GM19328 (cell line): ENCODE measurements at regions not wholly inside any gene's neighbourhood (a gene's known extent, or its start where the extent isn't known, plus 50 kb on each side); places are given as distances from the start of the nearest gene placed in this dataset.

Experiments used
- ATAC-seq: cut with Tn5 transposase; IDR thresholded peaks from one replicate; pipeline ENCODE4 v1.9.1; 2021; ENCODE audit warnings: mild to moderate bottlenecking, moderate library complexity; ENCODE audit not compliant: unreplicated experiment

DNA sequence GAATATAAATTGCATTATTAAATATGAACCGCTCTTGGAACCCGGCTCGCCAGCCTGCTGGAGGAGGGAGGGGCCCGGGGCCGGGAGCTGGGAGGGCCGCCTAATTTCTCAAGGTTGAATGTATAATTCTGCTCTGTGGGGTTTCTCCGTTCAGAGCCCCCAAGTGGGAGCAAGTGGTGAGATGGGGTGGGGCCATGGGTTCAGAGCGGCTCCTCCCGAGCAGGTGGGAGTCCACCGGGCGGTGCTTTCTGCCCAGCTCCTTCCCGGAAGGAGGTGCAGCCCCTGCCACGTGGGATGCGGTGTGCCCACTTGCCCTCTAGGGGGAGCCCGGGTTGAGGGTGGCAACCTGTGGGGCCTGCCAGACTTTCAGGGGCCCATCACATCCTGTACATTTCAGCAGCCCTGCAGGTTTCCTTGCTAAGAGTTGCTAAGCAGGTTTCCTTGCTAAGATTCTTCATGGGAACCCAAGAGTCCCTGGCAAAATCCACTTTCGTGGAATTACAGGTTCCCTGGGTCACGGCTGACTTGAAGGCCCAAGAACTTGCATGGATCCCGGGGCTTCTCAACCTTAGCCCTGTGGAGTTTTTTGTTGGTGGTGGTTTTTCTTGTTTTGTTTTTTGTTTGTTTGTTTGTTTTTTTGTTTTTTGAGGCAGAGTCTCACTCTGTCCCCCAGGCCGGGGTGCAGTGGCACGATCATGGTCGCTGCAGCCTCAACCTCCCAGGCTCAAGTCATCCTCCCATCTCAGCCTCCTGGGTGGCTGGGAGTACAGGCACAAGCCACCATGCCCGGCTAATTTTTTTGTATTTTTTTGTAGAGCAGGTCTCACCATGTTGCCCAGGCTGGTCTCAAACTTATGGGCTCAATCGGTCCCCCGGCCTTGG, 196.7 kb upstream of the GSE1 start:
- ATAC-seq, result no peak

DNA sequence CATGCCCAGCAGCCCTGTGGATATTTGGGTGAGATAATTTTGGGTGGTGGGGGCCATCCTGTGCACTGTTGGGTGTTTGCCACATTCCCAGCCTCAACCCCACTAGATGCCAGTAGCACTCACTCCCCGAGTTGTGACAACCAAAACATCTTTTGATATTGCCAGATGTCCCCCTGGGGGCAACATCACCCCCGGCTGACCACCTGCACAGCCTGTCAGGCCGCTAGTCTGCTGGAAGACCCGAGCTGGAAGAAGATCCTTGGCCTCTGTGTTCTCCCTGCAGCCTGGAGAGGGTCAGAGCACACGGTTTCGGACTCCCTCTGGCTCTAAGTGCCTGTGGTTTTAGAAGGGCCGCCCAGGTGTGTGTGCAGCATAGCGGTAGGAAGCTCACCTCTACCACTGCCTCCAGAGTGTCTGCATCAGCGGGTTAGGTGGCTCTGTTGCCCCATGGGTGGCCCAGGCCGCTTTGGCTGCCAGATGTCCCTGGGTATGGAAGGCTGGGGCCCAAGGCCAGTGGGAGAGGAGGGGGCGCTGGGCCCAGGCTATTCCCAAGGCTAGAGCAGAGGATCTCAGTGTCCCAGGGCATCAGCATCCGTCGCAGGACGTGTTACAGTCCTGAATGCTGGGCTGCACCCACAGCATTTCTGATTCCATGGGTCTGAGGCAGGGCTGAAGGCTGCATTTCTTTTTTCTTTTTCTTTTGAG, 195.8 kb upstream of the GSE1 start:
- no peak for ATAC-seq

DNA sequence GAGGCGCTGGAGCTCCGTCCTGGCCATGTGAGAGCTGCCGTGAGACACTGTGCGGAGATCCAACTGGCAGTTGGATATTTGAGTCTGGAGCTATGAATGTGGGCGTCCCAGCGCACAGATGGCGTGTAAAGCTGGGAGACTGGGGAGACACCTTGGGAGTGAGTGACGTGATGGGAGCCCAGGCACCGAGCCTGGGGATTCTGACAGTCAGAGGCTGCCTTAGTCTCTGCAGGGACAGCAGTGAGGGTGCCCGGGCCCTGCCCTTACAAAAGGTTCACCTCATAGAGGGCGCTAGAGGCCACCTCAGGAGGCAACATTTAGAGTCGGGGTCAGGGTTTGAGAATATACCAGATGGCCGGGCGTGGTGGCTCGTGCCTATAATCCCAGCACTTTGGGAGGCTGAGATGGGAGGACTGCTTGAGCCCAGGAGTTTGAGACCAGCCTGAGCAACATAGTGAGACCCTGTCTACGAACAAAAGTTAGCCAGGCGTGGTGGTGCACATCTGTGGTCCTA, 194.1 kb upstream of the GSE1 start:
- ATAC-seq, result no peak

DNA sequence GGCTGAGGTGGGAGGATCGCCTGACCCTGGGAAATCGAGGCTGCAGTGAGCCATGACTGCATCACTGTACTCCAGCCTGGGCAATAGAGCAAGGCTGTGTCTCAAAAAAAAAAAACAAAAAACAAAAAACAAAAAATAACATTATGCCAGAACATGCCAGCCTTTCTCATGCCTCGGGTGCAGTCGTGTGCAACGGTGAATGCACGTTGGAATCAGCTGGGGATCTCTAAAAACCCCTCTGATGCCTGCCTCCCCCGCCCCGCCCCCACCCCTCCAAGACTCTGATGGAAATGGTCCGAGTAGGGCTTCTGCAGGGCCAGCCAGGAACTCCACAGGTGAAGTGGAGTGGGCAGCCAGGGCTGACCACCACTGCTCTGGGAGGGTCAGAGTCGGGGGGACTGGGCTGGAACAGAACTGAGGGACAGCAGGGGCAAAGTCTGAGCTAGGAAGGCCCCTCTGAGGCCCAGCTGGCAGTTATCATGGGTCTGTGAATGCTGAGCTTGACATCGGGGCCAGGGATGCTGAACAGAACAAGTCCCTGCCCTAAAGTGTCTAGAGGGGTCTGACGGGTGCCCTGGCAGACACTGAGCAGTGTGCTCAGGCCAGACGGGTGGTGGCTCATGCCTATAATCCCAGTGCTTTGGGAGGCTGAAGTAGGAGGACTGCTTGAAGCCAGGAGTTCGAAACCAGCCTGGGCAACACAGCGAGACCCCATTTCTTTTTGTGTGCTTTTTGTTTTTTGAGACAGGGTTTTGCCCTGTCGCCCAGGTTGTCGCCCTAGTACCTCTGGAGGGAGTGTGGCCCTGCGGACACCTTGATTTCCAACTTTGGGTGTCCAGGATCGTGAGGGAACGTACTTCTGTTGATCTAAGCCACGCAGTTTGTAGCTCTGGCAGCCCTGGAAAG, 193.4 kb upstream of the GSE1 start:
- no peak for ATAC-seq

- ATAC-seq, result no peak
Observed at GRCh38 chr16:85420501-85421337, 192.4 kb upstream of the GSE1 start.

DNA sequence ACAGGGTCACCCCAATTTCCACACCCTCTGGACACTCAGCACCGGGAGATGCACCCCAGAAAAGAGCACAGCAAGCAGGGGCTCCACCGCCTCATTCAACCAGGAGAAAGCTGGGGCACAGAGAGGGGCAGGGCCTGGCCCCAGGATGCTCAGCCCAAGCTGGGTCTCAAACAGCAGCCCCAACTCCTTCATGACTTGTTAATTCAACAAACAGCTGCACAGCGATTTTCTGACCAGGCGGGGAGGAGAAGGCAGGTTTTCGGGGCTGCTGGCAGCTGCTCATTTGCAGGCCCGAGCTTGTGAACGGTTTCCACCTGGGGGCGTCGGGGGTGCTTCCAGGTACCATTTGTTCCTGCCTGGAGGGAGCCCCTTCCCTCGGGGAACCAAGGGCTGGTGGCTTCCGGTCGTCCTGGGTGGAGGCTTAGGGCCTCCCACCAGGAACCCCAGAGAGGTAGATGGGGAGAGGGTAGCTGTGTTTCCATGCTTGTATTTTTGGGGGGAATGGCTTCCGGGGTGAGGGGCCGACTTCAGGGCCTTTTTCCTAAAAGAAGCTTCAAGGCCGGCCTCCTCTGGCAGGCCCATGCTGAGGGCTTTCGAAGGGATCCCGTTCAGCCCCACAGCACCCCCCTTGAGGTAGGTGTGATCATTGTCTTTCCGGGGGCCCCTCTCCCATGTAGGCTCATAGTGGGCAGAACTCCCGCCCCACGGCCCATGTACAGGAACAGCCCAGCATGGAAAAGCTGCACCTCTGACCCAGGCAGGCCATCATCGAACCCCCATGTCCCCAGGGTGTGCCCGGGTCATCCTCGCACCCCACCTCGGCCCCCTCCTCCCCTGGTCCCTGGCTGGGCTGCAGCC, 191.6 kb upstream of the GSE1 start:
- ATAC-seq, result no peak

DNA sequence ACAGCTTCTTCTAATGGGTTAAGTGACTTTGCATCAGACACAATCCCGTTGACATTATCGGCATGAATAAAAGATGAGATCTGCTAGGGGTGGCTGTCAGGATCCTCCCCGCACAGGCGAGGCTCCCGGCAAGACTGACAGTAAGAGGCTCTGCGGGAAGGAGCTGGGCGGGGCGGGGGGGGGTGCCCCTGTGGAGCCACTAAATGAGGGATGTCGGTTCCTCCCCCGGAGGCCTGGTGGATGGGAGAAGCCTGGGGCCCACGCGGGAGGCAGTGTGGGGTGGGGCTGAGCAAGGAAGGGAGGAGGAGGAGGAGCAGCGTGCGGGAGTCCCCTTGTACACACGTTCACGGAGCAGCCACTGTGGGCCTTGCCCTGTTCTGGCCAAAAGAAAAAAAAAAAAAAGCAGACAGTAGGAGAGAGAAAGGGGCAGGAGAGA, 190.9 kb upstream of the GSE1 start:
- no peak for ATAC-seq

DNA sequence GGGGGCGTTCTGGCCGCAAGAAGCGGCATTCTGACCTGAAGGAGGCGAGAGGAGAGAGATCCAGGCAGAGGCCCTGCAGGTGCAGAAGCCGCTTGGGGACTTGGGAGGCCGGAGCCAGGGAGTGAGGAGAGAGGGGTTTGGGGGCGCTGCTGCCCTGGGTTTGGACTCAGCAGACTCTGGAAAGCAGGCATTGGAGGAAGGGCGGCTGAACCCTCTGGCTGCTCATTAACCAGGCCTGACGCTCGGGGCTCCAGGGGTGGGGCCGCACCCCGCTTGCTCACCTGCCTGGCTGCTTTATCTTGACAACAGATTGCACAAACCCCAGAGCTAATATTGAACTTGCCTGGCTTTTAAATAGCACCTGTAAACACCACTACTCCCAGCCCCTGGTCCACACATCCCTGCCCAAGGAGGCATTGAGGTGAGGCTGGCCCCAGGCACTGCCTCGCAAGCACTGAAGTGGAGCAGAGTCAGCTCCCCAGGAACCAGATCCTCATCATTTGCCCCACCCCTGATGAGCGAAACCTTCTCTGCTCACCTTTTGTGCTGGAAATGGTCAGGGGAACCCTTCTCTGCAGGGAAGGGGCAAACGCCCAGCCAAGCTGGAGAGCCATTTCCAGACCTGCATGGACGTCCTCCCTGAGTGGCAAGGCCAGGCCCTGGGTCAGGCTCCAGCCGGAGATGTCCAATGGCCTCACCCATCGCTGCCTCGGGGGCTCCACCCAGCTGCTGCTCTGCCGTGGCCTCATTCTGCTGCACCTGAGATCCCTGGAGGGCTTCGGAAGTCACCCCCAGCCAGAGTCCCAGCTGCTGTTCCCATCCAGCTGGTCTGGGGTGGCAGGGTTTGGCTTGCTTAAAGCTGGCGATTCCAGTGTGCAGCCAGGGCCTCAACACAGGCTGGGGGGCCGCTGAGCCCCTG, 190.2 kb upstream of the GSE1 start:
- no peak for ATAC-seq

DNA sequence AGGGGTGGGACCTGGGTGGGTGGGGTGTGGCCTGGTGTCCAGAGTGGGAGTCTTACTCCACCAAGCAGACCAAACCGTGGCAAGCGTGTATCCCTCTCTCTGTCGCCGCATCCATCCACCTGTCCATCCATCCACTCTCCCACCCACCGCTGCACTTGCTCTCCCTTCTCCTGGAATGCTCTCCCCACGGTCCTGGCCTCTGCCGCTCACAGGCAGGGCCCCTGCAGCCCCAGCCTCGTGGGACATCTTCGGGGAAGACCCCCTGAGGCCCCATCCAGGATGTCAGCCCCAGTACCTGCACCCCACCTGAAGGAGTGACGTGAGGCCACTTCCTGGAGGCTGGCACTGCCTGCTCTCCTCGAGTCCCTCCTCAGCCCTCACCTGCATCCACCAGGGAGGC, 189.5 kb upstream of the GSE1 start:
- no peak for ATAC-seq

GRCh38 chr16:85424260-85425073, 188.7 kb upstream of the GSE1 start:
- no peak for ATAC-seq

GRCh38 chr16:85425074-85425662, 188.0 kb upstream of the GSE1 start:
- no peak for ATAC-seq

DNA sequence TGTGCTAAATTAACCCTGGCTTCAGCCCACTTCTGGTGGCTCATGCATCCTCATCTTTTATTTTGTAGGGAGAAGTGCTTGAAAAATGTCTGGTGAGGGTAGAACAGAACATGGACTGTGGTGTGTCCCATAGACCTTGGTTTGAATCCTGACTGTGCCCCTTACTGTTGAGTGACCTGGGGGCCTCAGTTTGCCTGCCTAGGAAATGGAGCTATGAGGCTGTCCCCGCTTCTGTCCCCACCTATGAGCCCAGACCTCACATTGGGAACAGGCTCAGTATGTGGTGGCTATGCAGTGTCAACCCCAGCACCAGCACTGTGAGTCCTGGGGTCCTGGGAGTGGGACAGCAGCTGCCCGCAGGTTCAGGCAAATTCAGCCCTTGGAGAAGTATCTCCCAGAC, 186.3 kb upstream of the GSE1 start:
- no peak for ATAC-seq

GRCh38 chr16:85428168-85428898, 184.8 kb upstream of the GSE1 start:
- no peak for ATAC-seq

DNA sequence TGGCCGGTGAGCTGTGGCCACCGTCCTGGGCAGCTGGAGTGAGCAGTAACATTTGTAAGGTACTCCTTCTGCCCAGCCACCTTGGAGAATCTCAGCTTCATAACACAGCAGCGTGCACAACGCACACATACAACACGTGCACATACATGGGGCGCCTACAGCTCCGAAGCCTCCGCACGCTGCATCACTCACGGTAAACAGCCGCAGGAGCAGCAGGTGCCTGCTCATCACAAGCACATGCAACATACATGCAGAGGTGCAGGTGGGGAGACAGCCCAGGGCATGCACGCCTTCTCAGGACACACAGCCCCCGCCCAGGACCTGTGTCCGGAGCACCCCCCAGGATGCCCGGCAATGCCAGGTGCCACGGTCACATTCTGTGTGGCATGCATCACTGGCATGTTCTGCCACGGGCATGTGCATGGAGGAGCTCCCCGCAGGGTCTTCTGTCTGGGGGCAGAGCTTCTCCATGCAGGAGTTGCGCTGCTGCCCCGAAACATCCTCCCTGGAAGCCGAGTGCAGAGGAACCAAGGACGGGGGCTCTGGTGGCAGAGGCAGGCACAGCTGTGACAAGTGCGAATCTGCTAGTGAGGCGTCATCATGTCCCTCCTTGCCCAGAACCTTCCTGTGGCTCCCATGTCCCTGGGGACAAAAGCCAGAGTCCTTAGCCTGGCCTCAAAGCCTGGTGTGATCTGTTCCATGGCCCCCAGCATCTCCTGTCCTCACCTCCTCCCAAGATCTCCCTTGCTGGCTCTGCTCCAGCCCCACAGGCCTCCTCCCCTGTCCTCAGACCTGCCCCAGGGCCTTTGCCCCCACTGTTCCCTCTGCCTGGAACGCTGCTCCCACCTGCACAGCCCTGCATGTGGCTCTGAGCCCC, 184.0 kb upstream of the GSE1 start:
- ATAC-seq, result no peak

DNA sequence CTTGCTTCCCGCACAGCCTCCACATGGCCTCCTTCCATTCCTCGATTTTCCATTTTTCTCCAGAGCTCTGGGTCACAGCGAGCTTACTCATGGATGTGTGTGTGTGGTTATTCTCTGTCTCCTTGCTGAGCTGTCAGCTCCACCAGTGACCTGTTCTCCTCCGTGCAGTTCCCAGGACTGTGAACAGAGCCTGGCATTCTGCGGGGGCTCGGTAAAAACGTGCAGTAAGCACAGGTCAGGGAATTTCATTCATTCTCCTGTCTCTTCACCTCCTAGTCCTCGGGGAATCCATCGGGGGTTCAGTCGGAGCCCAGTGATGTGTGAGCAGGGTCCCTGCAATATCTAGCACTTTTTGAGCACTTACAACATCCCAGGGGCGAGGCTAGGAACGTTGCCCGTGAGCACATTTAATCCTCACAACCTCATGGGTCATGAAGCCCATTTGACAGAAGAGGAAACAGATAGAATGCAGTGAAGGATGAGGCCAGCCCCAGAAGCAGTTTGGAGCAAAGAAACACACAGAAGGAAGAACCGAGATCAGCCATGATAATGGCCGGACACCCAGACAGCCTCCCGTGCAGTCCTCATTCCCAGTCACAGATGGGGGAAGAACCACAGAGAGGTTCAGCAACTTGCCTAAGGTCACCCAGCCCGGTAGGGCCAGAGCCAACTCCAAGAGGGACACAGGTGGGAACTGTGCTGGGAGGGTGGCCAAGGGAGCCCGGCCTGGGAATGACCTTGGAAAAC, 183.2 kb upstream of the GSE1 start:
- ATAC-seq, result no peak
